IMR-90 (cell line): ENCODE measurements at regions not wholly inside any gene's neighbourhood (a gene's known extent, or its start where the extent isn't known, plus 50 kb on each side); places are given as distances from the start of the nearest gene placed in this dataset.

Experiments used
- ATAC-seq: fragments of 200-7000 bp; cut with Tn5 transposase; 2 replicates; pipeline ENCODE4 v1.9.1; 2020; ENCODE audit warnings: low read depth, mild to moderate bottlenecking, moderate library complexity
- BruUV-seq: library from RNA; stranded (reverse); fragments of 400-500 nt; replicated peaks from 2 replicates; lab custom pipeline; 2021; lab: Mats Ljungman, UMichigan
- CTCF ChIA-PET: fragments of 300-600 bp; formaldehyde crosslinking; extraction: SDS; loops from one replicate; lab custom pipeline; 2021; ENCODE audit warnings: antibody characterized with exemption; lab: Yijun Ruan, JAX
- POLR2A ChIA-PET: fragments of 300-600 bp; sonication (Branson Sonifier 250); formaldehyde crosslinking; loops from one replicate; lab custom pipeline; 2022; ENCODE audit warnings: antibody characterized with exemption; ENCODE audit not compliant: unreplicated experiment; lab: Charles Lee
- DNase-seq: peaks from one replicate; pipeline ENCODE4 v3.0.0; 2013
- H2AFZ ChIP-seq: replicated peaks from 2 replicates; pipeline ENCODE3; 2013; ENCODE audit warnings: low read length, mild to moderate bottlenecking; ENCODE audit not compliant: poor library complexity
- H2AK5ac ChIP-seq: 2 replicates; pipeline ENCODE4 v1.6.1; 2013; ENCODE audit warnings: low read depth, low read length, inconsistent platforms
- H2AK9ac ChIP-seq: replicated peaks from 2 replicates; pipeline ENCODE3; 2013; ENCODE audit warnings: mild to moderate bottlenecking, low read depth, low read length, moderate library complexity; ENCODE audit not compliant: poor library complexity
- H2BK120ac ChIP-seq: 2 replicates; pipeline ENCODE4 v1.6.1; 2013; ENCODE audit warnings: low read depth, low read length, inconsistent platforms
- H2BK15ac ChIP-seq: 3 replicates; pipeline ENCODE4 v1.6.1; 2013; ENCODE audit warnings: low read depth, low read length, inconsistent platforms
- H2BK20ac ChIP-seq: 2 replicates; pipeline ENCODE4 v1.6.1; 2013; ENCODE audit warnings: low read depth, mild to moderate bottlenecking, inconsistent platforms, low read length, moderate library complexity
- H2BK5ac ChIP-seq: 2 replicates; pipeline ENCODE4 v1.6.1; 2013; ENCODE audit warnings: mild to moderate bottlenecking, low read depth, low read length, inconsistent platforms; ENCODE audit not compliant: poor library complexity, severe bottlenecking
- H3K14ac ChIP-seq: replicated peaks from 2 replicates; pipeline ENCODE4 v1.6.1; 2013; ENCODE audit warnings: low read depth, low read length, inconsistent platforms
- H3K18ac ChIP-seq: 2 replicates; pipeline ENCODE4 v1.6.1; 2013; ENCODE audit warnings: low read depth, low read length, control low read depth
- H3K23ac ChIP-seq: 2 replicates; pipeline ENCODE4 v1.6.1; 2013; ENCODE audit warnings: low read depth, low read length, inconsistent platforms
- H3K27ac ChIP-seq: 2 replicates; pipeline ENCODE4 v1.5.1; 2013; ENCODE audit warnings: mild to moderate bottlenecking, control low read depth, low read length; ENCODE audit not compliant: insufficient read depth
- H3K27me3 ChIP-seq: 2 replicates; pipeline ENCODE4 v1.6.1; 2013; ENCODE audit warnings: low read length; ENCODE audit not compliant: control insufficient read depth, insufficient read depth
- H3K36me3 ChIP-seq: 2 replicates; pipeline ENCODE4 v1.6.1; 2013; ENCODE audit warnings: low read length, mixed read lengths; ENCODE audit not compliant: control insufficient read depth, insufficient read depth
- H3K4ac ChIP-seq: 2 replicates; pipeline ENCODE4 v1.6.1; 2013; ENCODE audit warnings: low read depth, low read length, inconsistent platforms
- H3K4me1 ChIP-seq: 2 replicates; pipeline ENCODE4 v1.6.1; 2013; ENCODE audit warnings: low read length, mixed read lengths; ENCODE audit not compliant: control insufficient read depth, insufficient read depth
- H3K4me2 ChIP-seq: 2 replicates; pipeline ENCODE4 v1.6.1; 2013; ENCODE audit warnings: low read depth, mild to moderate bottlenecking, control low read depth, low read length, moderate library complexity
- H3K4me3 ChIP-seq: 2 replicates; pipeline ENCODE4 v1.5.1; 2013; ENCODE audit warnings: low read depth, mild to moderate bottlenecking, control low read depth, low read length, moderate library complexity; ENCODE audit not compliant: insufficient read depth
- H3K56ac ChIP-seq: 2 replicates; pipeline ENCODE4 v1.6.1; 2013; ENCODE audit warnings: low read length, inconsistent platforms; ENCODE audit not compliant: insufficient read depth; ENCODE audit errors: extremely low read depth
- H3K79me1 ChIP-seq, 2 experiments: 2 replicates each; pipeline ENCODE4 v1.6.1; 2013; ENCODE audit warnings: low read length in 2 of 2, inconsistent platforms in 1 of 2, low read depth in 1 of 2
- H3K9ac ChIP-seq: 2 replicates; pipeline ENCODE4 v1.6.1; 2013; ENCODE audit warnings: low read depth, low read length, control low read depth
- H3K9me1 ChIP-seq: 2 replicates; pipeline ENCODE4 v1.6.1; 2013; ENCODE audit warnings: low read length, inconsistent platforms; ENCODE audit not compliant: insufficient read depth
- H3K9me3 ChIP-seq: 2 replicates; pipeline ENCODE4 v1.6.1; 2013; ENCODE audit warnings: low read length; ENCODE audit not compliant: control insufficient read depth, insufficient read depth
- H4K20me1 ChIP-seq: 2 replicates; pipeline ENCODE4 v1.6.1; 2013; ENCODE audit warnings: low read length, inconsistent platforms; ENCODE audit not compliant: insufficient read depth
- H4K5ac ChIP-seq: 2 replicates; pipeline ENCODE4 v1.6.1; 2013; ENCODE audit warnings: mild to moderate bottlenecking, low read depth, low read length, control low read depth
- H4K8ac ChIP-seq, 2 experiments: 2 replicates each; pipeline ENCODE4 v1.6.1; 2013; ENCODE audit warnings: low read depth in 2 of 2, low read length in 2 of 2, control low read depth in 1 of 2, inconsistent platforms in 1 of 2
- H4K91ac ChIP-seq: 2 replicates; pipeline ENCODE4 v1.6.1; 2013; ENCODE audit warnings: low read depth, low read length, inconsistent platforms; ENCODE audit not compliant: insufficient read depth
- BHLHE40 ChIP-seq: fragments of 150-350 bp; IDR thresholded peaks from 2 replicates; pipeline ENCODE4 v1.6.1; 2016; ENCODE audit warnings: mild to moderate bottlenecking, low read depth, low read length
- CEBPB ChIP-seq: IDR thresholded peaks from 2 replicates; pipeline ENCODE4 v1.6.1; 2012; ENCODE audit warnings: low read depth, low read length, improper control_type of control experiment
- CHD1 ChIP-seq: IDR thresholded peaks from 2 replicates; pipeline ENCODE4 v1.6.1; 2012; ENCODE audit warnings: low read depth, low read length, improper control_type of control experiment
- CTCF ChIP-seq: conservative IDR thresholded peaks from 2 replicates; pipeline ENCODE4 v1.5.1; 2012; ENCODE audit warnings: mild to moderate bottlenecking, low read depth, low read length, improper control_type of control experiment
- ELK1 ChIP-seq: fragments of 150-350 bp; IDR thresholded peaks from 2 replicates; pipeline ENCODE4 v1.6.1; 2016; ENCODE audit warnings: low read depth, mild to moderate bottlenecking, low read length, moderate library complexity, borderline replicate concordance
- FOS ChIP-seq: fragments of 150-350 bp; IDR thresholded peaks from 2 replicates; pipeline ENCODE4 v1.6.1; 2016; ENCODE audit warnings: low read depth, low read length
- MAFK ChIP-seq: IDR thresholded peaks from 2 replicates; pipeline ENCODE4 v1.6.1; 2012; ENCODE audit warnings: low read depth, low read length, improper control_type of control experiment
- MAZ ChIP-seq: IDR thresholded peaks from 2 replicates; pipeline ENCODE4 v1.6.1; 2012; ENCODE audit warnings: low read depth, mild to moderate bottlenecking, low read length, improper control_type of control experiment, moderate library complexity, borderline replicate concordance
- MXI1 ChIP-seq: IDR thresholded peaks from 2 replicates; pipeline ENCODE4 v1.6.1; 2012; ENCODE audit warnings: low read depth, mild to moderate bottlenecking, low read length, moderate library complexity, borderline replicate concordance
- NFE2L2 ChIP-seq: fragments of 150-350 bp; IDR thresholded peaks from 2 replicates; pipeline ENCODE4 v1.6.1; 2016; ENCODE audit warnings: low read depth, mild to moderate bottlenecking, low read length
- POLR2A ChIP-seq: IDR thresholded peaks from 2 replicates; pipeline ENCODE4 v1.6.1; 2012; ENCODE audit warnings: mild to moderate bottlenecking, low read depth, low read length
- RAD21 ChIP-seq: IDR thresholded peaks from 2 replicates; pipeline ENCODE4 v1.6.1; 2012; ENCODE audit warnings: low read length, improper control_type of control experiment
- RCOR1 ChIP-seq: IDR thresholded peaks from 2 replicates; pipeline ENCODE4 v1.6.1; 2012; ENCODE audit warnings: mild to moderate bottlenecking, low read length, improper control_type of control experiment; ENCODE audit not compliant: insufficient replicate concordance
- RFX5 ChIP-seq: IDR thresholded peaks from 2 replicates; pipeline ENCODE4 v1.8.0; 2012; ENCODE audit warnings: low read depth, mild to moderate bottlenecking, low read length, moderate library complexity
- SMC3 ChIP-seq: fragments of 150-350 bp; IDR thresholded peaks from 2 replicates; pipeline ENCODE4 v1.6.1; 2016; ENCODE audit warnings: low read depth, mild to moderate bottlenecking, antibody characterized with exemption, low read length, moderate library complexity
- USF2 ChIP-seq: fragments of 150-350 bp; IDR thresholded peaks from 2 replicates; pipeline ENCODE4 v1.6.1; 2017; ENCODE audit warnings: mild to moderate bottlenecking, antibody characterized with exemption, low read length, low read depth
- WGBS, 2 experiments: methylation state at CpG; one replicate each; pipeline versions ENCODE4 v1.1.5 to v1.1.7; 2013; ENCODE audit warnings: missing lambda C conversion rate in 2 of 2; ENCODE audit not compliant: insufficient read length in 1 of 2; ENCODE audit errors: extremely low coverage in 2 of 2; 5-methylcytosine and 5-hydroxymethylcytosine counted together
- dilution Hi-C: fragments of 300-500 bp; cut with HindIII; formaldehyde crosslinking; loops from one replicate; pipeline ENCODE4 v1.14.3; 2018; ENCODE audit warnings: low sequenced_read_pairs; ENCODE audit not compliant: unreplicated experiment
- in situ Hi-C: fragments of 300-500 bp; cut with MboI; formaldehyde crosslinking; loops from 3 replicates; pipeline ENCODE4 v1.14.3; 2019; ENCODE audit warnings: low sequenced_read_pairs, inconsistent platforms, mixed read lengths
- intact Hi-C: fragments of 100-400 bp; cut with micrococcal nuclease; formaldehyde crosslinking; loops from 2 replicates; pipeline ENCODE4 v1.10.0; 2022

GRCh38 chr2:219911541-219911940, 284.1 kb downstream of the SLC4A3 start:
- TF ChIP-seq CTCF (no peak), ELK1 (no peak), RFX5 (no peak), RCOR1 (no peak), BHLHE40 (no peak), USF2 (no peak), NFE2L2 (no peak), RAD21 (no peak), POLR2A (no peak), CHD1 (no peak), SMC3 (no peak), MAFK (no peak), MAZ (no peak), FOS (no peak), CEBPB (no peak), MXI1 (no peak)
- no peak overlapping the region for H3K18ac ChIP-seq
- dilution Hi-C loops: no loop called here
- no peak overlapping the region for H2BK15ac ChIP-seq
- H2AK9ac ChIP-seq: no peak overlapping the region
- peaks cover 2% of the 10 kb centered on the region; the same call in 1 of the 2 replicates for H3K4me1 ChIP-seq
- no peak overlapping the region for H2AK5ac ChIP-seq
- H3K4ac ChIP-seq: no peak overlapping the region
- H4K5ac ChIP-seq: no peak overlapping the region
- DNase-seq (no peak), ATAC-seq (no peak)
- H2BK5ac ChIP-seq: no peak overlapping the region
- no peaks in the 10 kb centered on the region for H4K20me1 ChIP-seq
- no peak overlapping the region for H2AFZ ChIP-seq
- intact Hi-C loops: loop anchor here (10.0 kb wide), 1 partner anchor 133 kb away; no protein-coding TSS in a partner anchor
- CTCF ChIA-PET: no interaction called here
- no peak overlapping the region for H2BK120ac ChIP-seq
- H3K23ac ChIP-seq: no peak overlapping the region
- H3K9ac ChIP-seq: no peak overlapping the region
- H3K4me3 ChIP-seq: no peak overlapping the region
- H3K27me3 ChIP-seq: no peaks in the 10 kb centered on the region
- no peaks in the 10 kb centered on the region for H3K36me3 ChIP-seq
- no peak overlapping the region for H3K27ac ChIP-seq
- H3K9me3 ChIP-seq: no peaks in the 10 kb centered on the region
- no peak overlapping the region for H4K91ac ChIP-seq
- in situ Hi-C loops: no loop called here
- WGBS, 2 experiments: 100% methylated on average over 1 of the region's 4 CpGs; no CpG with 5 or more reads in 1 of the 2 experiments
- H4K8ac ChIP-seq: no peak overlapping the region
- H3K56ac ChIP-seq: no peak overlapping the region
- no peaks in the 10 kb centered on the region for H3K79me1 ChIP-seq
- H3K4me2 ChIP-seq: no peak overlapping the region
- H3K9me1 ChIP-seq: no peaks in the 10 kb centered on the region
- H3K14ac ChIP-seq: no peak overlapping the region
- H2BK20ac ChIP-seq: no peak overlapping the region
- POLR2A ChIA-PET: interaction anchor here (0.6 kb wide), 1 partner anchor 32 kb away, joined by 12 read pairs; no protein-coding TSS in a partner anchor
- BruUV-seq: no TSS peak
